Endothelial cell of umbilical vein (primary cell): ENCODE measurements at regions not wholly inside any gene's neighbourhood (a gene's known extent, or its start where the extent isn't known, plus 50 kb on each side); places are given as distances from the start of the nearest gene placed in this dataset.
A peak's percentile ranks its signal among the peaks of the same experiment; 100 is the strongest.

ENCODE experiments used
- BruUV-seq: library from RNA; stranded (reverse); fragments of 400-500 nt; replicated peaks from 2 replicates; lab custom pipeline; 2021; lab: Mats Ljungman, UMichigan
- CTCF ChIA-PET: fragments of 300-600, 350-600 bp; sonication (Branson Sonifier 250); formaldehyde crosslinking; loops from one replicate; lab custom pipeline; 2021; ENCODE audit warnings: antibody characterized with exemption, inconsistent platforms; lab: Charles Lee
- POLR2A ChIA-PET: fragments of 300-600, 350-600 bp; sonication (Branson Sonifier 250); formaldehyde crosslinking; loops from one replicate; lab custom pipeline; 2021; ENCODE audit warnings: antibody characterized with exemption, inconsistent platforms; lab: Charles Lee
- DNase-seq: peaks from one replicate; pipeline ENCODE4 v3.0.0-alpha.2; 2011; ENCODE audit warnings: low read depth, low spot score
- FAIRE-seq: peaks from 2 replicates; lab custom pipeline; 2011; peaks lifted over from hg19 to GRCh38; lab: Jason Lieb, UNC
- H2AFZ ChIP-seq: 2 replicates; pipeline ENCODE4 v1.6.0; 2012; ENCODE audit warnings: low read depth, low read length, control low read depth, inconsistent platforms
- H3K27ac ChIP-seq: 2 replicates; pipeline ENCODE4 v1.5.1; 2011; ENCODE audit warnings: low read depth, mild to moderate bottlenecking, control low read depth, low read length, moderate library complexity; ENCODE audit not compliant: insufficient read depth
- H3K27me3 ChIP-seq, 2 experiments: 2 replicates each; pipeline versions ENCODE4 v1.6.0 to v1.6.1; 2011; ENCODE audit warnings: low read length in 2 of 2, mixed read lengths in 1 of 2; ENCODE audit not compliant: control insufficient read depth in 2 of 2, insufficient read depth in 2 of 2
- H3K36me3 ChIP-seq, 2 experiments: 2 replicates in 1 of 2; 3 replicates in 1 of 2; pipeline ENCODE4 v1.5.1; 2011; ENCODE audit warnings: low read length in 2 of 2, mild to moderate bottlenecking in 1 of 2, moderate library complexity in 1 of 2; ENCODE audit not compliant: control insufficient read depth in 2 of 2, insufficient read depth in 2 of 2; ENCODE audit errors: extremely low read depth in 1 of 2
- H3K4me1 ChIP-seq: 3 replicates; pipeline ENCODE4 v1.5.1; 2011; ENCODE audit warnings: mild to moderate bottlenecking, low read length; ENCODE audit not compliant: control insufficient read depth, insufficient read depth; ENCODE audit errors: extremely low read depth
- H3K4me2 ChIP-seq: 2 replicates; pipeline ENCODE4 v1.6.1; 2011; ENCODE audit warnings: low read length, control low read depth, mixed read lengths; ENCODE audit not compliant: insufficient read depth
- H3K4me3 ChIP-seq, 3 experiments: fragments of 200-600 bp in 1 of 3; sonication (generic), shearing (Covaris generic) in 1 of 3; replicated peaks in 1 of 3; 2 replicates each; pipeline ENCODE4 v1.5.1; 2011 to 2016; ENCODE audit warnings: control low read depth in 3 of 3, low read length in 3 of 3, mild to moderate bottlenecking in 2 of 3, inconsistent platforms in 1 of 3, low read depth in 1 of 3, moderate library complexity in 1 of 3; ENCODE audit not compliant: insufficient read depth in 1 of 3
- H3K79me2 ChIP-seq: 2 replicates; pipeline ENCODE4 v1.6.0; 2012; ENCODE audit warnings: low read length, inconsistent platforms; ENCODE audit not compliant: control insufficient read depth, insufficient read depth
- H3K9ac ChIP-seq: replicated peaks from 2 replicates; pipeline ENCODE3; 2011; ENCODE audit warnings: low read length, control low read depth; ENCODE audit not compliant: insufficient read depth; ENCODE audit errors: extremely low read depth
- H3K9me1 ChIP-seq: replicated peaks from 3 replicates; pipeline ENCODE4 v1.6.0; 2011; ENCODE audit warnings: mild to moderate bottlenecking, low read length; ENCODE audit not compliant: control insufficient read depth, insufficient read depth; ENCODE audit errors: extremely low read depth
- H3K9me3 ChIP-seq: replicated peaks from 2 replicates; pipeline ENCODE4 v1.5.1; 2012; ENCODE audit warnings: low read length, inconsistent platforms; ENCODE audit not compliant: control insufficient read depth, insufficient read depth
- H4K20me1 ChIP-seq: replicated peaks from 2 replicates; pipeline ENCODE3; 2011; ENCODE audit warnings: mild to moderate bottlenecking, low read length; ENCODE audit not compliant: control insufficient read depth, insufficient read depth; ENCODE audit errors: extremely low read depth
- EZH2 ChIP-seq: IDR thresholded peaks from 2 replicates; pipeline ENCODE4 v1.6.1; 2012; ENCODE audit warnings: borderline replicate concordance, low read depth, mild to moderate bottlenecking, moderate library complexity, low read length, inconsistent platforms; ENCODE audit not compliant: severe bottlenecking
- FOS ChIP-seq: IDR thresholded peaks from 2 replicates; pipeline ENCODE4 v1.6.1; 2011; ENCODE audit warnings: mild to moderate bottlenecking, low read length, moderate library complexity, borderline replicate concordance; ENCODE audit not compliant: insufficient read depth
- GATA2 ChIP-seq: IDR thresholded peaks from 2 replicates; pipeline ENCODE4 v1.7.0; 2011; ENCODE audit warnings: low read depth, mild to moderate bottlenecking, moderate library complexity, mixed read lengths, low read length; ENCODE audit not compliant: insufficient read length, insufficient read depth
- JUN ChIP-seq: IDR thresholded peaks from 2 replicates; pipeline ENCODE4 v1.6.1; 2011; ENCODE audit warnings: borderline replicate concordance, low read depth; ENCODE audit not compliant: insufficient read length, insufficient read depth
- MAX ChIP-seq: IDR thresholded peaks from 2 replicates; pipeline ENCODE4 v1.6.1; 2011; ENCODE audit not compliant: insufficient read depth, insufficient read length
- MYC ChIP-seq: IDR thresholded peaks from one replicate; pipeline ENCODE4 v1.6.1; 2011; ENCODE audit warnings: mild to moderate bottlenecking, low read depth, low read length
- POLR2A ChIP-seq: IDR thresholded peaks from 2 replicates; pipeline ENCODE4 v1.6.1; 2012; ENCODE audit warnings: low read depth, mild to moderate bottlenecking, control low read depth, low read length
- POLR2AphosphoS5 ChIP-seq: IDR thresholded peaks from 2 replicates; pipeline ENCODE4 v1.6.1; 2012; ENCODE audit warnings: low read depth, mild to moderate bottlenecking, control low read depth, low read length, moderate library complexity; ENCODE audit not compliant: insufficient read depth
- dilution Hi-C: fragments of 300-500 bp; cut with MboI; formaldehyde crosslinking; loops from one replicate; pipeline ENCODE4 v1.15.0; 2019; ENCODE audit warnings: low sequenced_read_pairs; ENCODE audit not compliant: extremely low pct_ligation_motif_present
- intact Hi-C: fragments of 100-400 bp; cut with micrococcal nuclease; formaldehyde crosslinking; loops from one replicate; pipeline ENCODE4 v1.10.0; 2022
- TF ChIP-seq, protein P1 (sequence below), 2 donors: IDR thresholded peaks; 1 replicate in 1 of 2; 2 replicates in 1 of 2; pipeline ENCODE4 v1.5.1; 2011; ENCODE audit warnings: low read length in 2 of 2, mild to moderate bottlenecking in 2 of 2, moderate library complexity in 2 of 2, control low read depth in 1 of 2, inconsistent platforms in 1 of 2, low read depth in 1 of 2; ENCODE audit not compliant: insufficient read depth in 1 of 2; ENCODE audit errors: extremely low read depth in 1 of 2

DNA sequence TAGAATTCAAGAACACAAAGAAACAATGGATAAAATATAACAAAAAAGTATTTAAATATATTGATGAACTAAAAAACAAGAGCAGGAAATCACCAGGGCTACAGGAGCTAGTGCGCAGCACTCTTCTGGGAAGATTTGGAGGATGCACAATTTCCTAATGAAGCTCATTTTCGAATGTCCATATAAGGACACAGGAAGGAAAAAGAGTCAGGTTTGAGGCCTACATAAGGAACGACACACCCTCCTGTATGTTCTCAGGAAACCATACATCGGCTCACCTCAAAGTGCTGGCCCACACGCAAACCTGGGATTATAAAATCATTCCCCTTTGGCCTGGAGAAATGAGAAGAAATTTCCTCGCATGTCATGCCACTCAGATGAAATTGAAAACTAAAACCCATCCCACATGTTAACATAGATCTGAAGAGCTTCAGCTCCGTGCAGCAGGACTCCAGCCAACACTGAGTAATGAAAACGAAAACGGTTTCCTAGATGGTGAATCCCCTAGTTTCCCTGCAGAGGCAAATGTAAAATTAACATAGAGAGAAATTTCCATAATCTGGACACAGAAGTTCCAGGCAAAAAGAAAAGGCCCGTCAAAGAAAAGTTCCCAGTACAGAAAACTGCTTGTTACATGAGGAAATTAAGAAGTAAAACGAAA lies 825.8 kb downstream of the SOCS6 start:
- intact Hi-C loops (loop anchor here (1.0 to 10.0 kb wide), 2 partner anchors 77 to 180 kb away; no protein-coding TSS in a partner anchor), dilution Hi-C loops (no loop called here)
- Histone ChIP-seq H3K9ac (no peak overlapping the region), H3K79me2 (no peaks in the 10 kb centered on the region), H3K4me3 (no peak overlapping the region), H3K27me3 (no peaks in the 10 kb centered on the region), H3K27ac (peak overlapping the region; percentile 28), H3K36me3 (no peaks in the 10 kb centered on the region), H4K20me1 (no peaks in the 10 kb centered on the region), H2AFZ (peak overlapping the region; percentile 88), H3K4me2 (no peak overlapping the region), H3K4me1 (peaks cover 25% of the 10 kb centered on the region), H3K9me1 (no peaks in the 10 kb centered on the region), H3K9me3 (no peaks in the 10 kb centered on the region)
- TF ChIP-seq POLR2AphosphoS5 (no peak), JUN (no peak), GATA2 (no peak), MYC (no peak), EZH2 (no peak), FOS (no peak), MAX (no peak), POLR2A (no peak)
- TF ChIP-seq, protein P1, sequence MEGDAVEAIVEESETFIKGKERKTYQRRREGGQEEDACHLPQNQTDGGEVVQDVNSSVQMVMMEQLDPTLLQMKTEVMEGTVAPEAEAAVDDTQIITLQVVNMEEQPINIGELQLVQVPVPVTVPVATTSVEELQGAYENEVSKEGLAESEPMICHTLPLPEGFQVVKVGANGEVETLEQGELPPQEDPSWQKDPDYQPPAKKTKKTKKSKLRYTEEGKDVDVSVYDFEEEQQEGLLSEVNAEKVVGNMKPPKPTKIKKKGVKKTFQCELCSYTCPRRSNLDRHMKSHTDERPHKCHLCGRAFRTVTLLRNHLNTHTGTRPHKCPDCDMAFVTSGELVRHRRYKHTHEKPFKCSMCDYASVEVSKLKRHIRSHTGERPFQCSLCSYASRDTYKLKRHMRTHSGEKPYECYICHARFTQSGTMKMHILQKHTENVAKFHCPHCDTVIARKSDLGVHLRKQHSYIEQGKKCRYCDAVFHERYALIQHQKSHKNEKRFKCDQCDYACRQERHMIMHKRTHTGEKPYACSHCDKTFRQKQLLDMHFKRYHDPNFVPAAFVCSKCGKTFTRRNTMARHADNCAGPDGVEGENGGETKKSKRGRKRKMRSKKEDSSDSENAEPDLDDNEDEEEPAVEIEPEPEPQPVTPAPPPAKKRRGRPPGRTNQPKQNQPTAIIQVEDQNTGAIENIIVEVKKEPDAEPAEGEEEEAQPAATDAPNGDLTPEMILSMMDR (IDR thresholded peaks at IDR 0.05; ENCODE audit: extremely low read depth in 1 of 2, insufficient read depth in 1 of 2, low read depth in 1 of 2, low read length in 2 of 2): no peak
- ChIA-PET POLR2A (interaction anchor here (0.8 kb wide), 1 partner anchor 64 kb away, joined by 3 read pairs; no protein-coding TSS in a partner anchor), CTCF (interaction anchor here (1.0 to 1.5 kb wide), 2 partner anchors 9 to 62 kb away, joined by 3 to 6 read pairs; no protein-coding TSS in a partner anchor)
- no peak for DNase-seq
- no peak for FAIRE-seq
- no TSS peak for BruUV-seq
